ENCODE measurements at regions not wholly inside any gene's neighbourhood (a gene's known extent, or its start where the extent isn't known, plus 50 kb on each side); places are given as distances from the start of the nearest gene placed in this dataset.

GRCh38 chr9:88927510-88927909, 63.8 kb upstream of the S1PR3 start:
- DNase-seq (ENCODE audit: low read depth): no peak
- TF ChIP-seq CTCF (conservative IDR thresholded peaks at IDR 0.05; ENCODE audit: control insufficient read depth, insufficient read depth, low read depth, low read length): no peak
- H3K4me3 ChIP-seq (ENCODE audit: control insufficient read depth, low read depth, low read length): no peak overlapping the region

GRCh38 chr9:88930716-88931115, 60.6 kb upstream of the S1PR3 start:
- H3K4me3 ChIP-seq (ENCODE audit: control insufficient read depth, low read depth, low read length): no peak overlapping the region
- TF ChIP-seq CTCF (conservative IDR thresholded peaks at IDR 0.05; ENCODE audit: control insufficient read depth, insufficient read depth, low read depth, low read length): no peak
- no peak for DNase-seq (ENCODE audit: low read depth)

GRCh38 chr9:88932766-88933165, 58.5 kb upstream of the S1PR3 start:
- no peak for DNase-seq (ENCODE audit: low read depth)
- no peak for TF ChIP-seq CTCF (conservative IDR thresholded peaks at IDR 0.05; ENCODE audit: control insufficient read depth, insufficient read depth, low read depth, low read length)

GRCh38 chr9:88933607-88934379, 57.5 kb upstream of the S1PR3 start:
- no peak overlapping the region for H3K4me3 ChIP-seq (ENCODE audit: control insufficient read depth, low read depth, low read length)
- TF ChIP-seq CTCF (conservative IDR thresholded peaks at IDR 0.05; ENCODE audit: control insufficient read depth, insufficient read depth, low read depth, low read length): no peak
- no peak for DNase-seq (ENCODE audit: low read depth)

More at GRCh38 chr9:88932766-88933165, 58.5 kb upstream of the S1PR3 start:
- no peak overlapping the region for H3K4me3 ChIP-seq (ENCODE audit: control insufficient read depth, low read depth, low read length)

- no peak for DNase-seq (ENCODE audit: low read depth)
- no peak overlapping the region for H3K4me3 ChIP-seq (ENCODE audit: control insufficient read depth, low read depth, low read length)
- no peak for TF ChIP-seq CTCF (conservative IDR thresholded peaks at IDR 0.05; ENCODE audit: control insufficient read depth, insufficient read depth, low read depth, low read length)
These were observed 56.3 kb upstream of the S1PR3 start for GRCh38 chr9:88934876-88935535.

- no peak overlapping the region for H3K4me3 ChIP-seq (ENCODE audit: control insufficient read depth, low read depth, low read length)
- DNase-seq (ENCODE audit: low read depth): no peak
- TF ChIP-seq CTCF (conservative IDR thresholded peaks at IDR 0.05; ENCODE audit: control insufficient read depth, insufficient read depth, low read depth, low read length): no peak
These were observed 55.1 kb upstream of the S1PR3 start for GRCh38 chr9:88936132-88936531.

Data from fibroblast of mammary gland (primary cell).